GM12892 (cell line): ENCODE measurements at regions not wholly inside any gene's neighbourhood (a gene's known extent, or its start where the extent isn't known, plus 50 kb on each side); places are given as distances from the start of the nearest gene placed in this dataset.

ENCODE experiments used
- POLR2A ChIP-seq: IDR thresholded peaks from 2 replicates; pipeline ENCODE4 v1.6.1; 2011; ENCODE audit warnings: low read depth, low read length, control low read depth
- TAF1 ChIP-seq: IDR thresholded peaks from 2 replicates; pipeline ENCODE4 v1.6.1; 2011; ENCODE audit warnings: low read depth, mild to moderate bottlenecking, control low read depth, low read length, borderline replicate concordance

DNA sequence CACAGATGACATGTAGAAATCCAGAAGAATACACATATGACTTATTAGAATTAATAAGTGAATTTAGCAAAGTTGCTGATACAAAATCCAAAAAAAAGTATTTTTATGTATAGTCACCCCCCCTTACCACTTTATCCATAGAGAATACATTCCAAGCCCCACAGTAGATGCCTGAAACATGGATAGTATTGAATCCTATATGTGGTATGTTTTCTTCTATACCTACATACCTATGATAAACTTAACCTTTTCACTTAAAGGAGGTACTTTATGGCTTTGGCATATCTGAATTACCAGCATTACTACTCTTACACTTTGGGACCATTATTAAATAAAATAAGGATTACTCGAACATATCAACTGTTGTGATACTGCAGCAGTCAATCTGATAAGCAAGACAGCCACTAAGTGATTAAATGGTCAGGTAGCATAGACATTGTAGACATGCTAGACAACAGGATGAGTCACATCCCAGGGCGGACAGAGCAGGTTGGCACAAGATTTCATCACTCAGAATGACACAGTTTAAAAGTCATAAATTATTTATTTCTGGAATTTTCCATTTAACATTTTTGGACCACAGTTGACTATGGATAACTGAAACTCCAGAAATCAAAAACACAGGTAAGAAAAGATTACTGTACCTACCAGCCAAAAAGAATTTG, 208.2 kb upstream of the CHAC2 start:
- no peak for TF ChIP-seq POLR2A
- TF ChIP-seq TAF1, result no peak
